ENCODE measurements at regions not wholly inside any gene's neighbourhood (a gene's known extent, or its start where the extent isn't known, plus 50 kb on each side); places are given as distances from the start of the nearest gene placed in this dataset.

GRCh38 chr11:92540096-92540495 is 315.5 kb downstream of the FAT3 start:
- DNase-seq (ENCODE audit: low spot score) = no peak

- DNase-seq (ENCODE audit: low spot score) = no peak
Measured at GRCh38 chr11:92545906-92546471, 321.4 kb downstream of the FAT3 start.

DNA sequence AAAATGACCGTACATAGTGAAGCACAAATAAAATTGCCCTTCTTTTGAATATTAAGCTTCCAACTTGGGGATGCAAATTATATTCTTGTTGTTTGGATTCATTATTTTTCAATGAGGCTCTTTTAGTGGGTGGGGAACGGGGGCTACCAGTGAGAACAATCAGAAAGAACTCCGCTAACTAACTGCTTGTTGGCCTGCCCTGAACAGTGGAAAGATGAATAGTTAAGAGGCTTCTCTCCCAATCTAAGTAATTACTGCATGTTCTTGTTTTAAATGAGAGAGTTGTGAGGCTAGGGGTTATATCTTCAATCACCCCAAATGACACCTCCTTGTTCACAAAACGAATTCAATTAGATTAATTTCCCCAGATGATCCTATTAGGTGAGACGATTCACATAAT is 322.0 kb downstream of the FAT3 start:
- DNase-seq (ENCODE audit: low spot score) = no peak

DNA sequence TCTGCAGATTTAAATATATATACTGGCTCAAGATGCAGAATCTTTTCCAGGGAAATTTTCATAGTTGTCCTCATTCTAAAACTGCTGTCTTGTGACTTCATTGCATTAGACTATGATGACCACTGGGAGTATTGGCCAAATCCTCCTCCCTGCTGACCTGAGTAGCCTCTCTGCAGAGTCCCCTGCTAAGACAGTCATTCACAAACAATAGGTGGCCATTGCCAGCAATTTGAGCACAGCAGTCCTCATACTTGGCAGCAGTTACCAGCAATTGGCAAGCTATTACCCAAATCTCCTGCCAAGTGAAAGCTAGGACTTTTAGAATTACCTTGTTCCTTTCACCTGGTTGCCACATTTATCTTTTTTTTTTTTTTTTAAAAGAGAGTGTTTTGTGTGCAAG is 325.8 kb downstream of the FAT3 start:
- DNase-seq (ENCODE audit: low spot score) = peak; percentile 47

- no peak for DNase-seq (ENCODE audit: low spot score)
Measured at GRCh38 chr11:92550871-92551270, 326.3 kb downstream of the FAT3 start.

GRCh38 chr11:92552942-92553341 is 328.3 kb downstream of the FAT3 start:
- no peak for DNase-seq (ENCODE audit: low spot score)

GRCh38 chr11:92554688-92555087 is 330.1 kb downstream of the FAT3 start:
- DNase-seq (ENCODE audit: low spot score) = no peak

- DNase-seq (ENCODE audit: low spot score) = no peak
Measured at GRCh38 chr11:92556431-92556830, 331.8 kb downstream of the FAT3 start.

DNA sequence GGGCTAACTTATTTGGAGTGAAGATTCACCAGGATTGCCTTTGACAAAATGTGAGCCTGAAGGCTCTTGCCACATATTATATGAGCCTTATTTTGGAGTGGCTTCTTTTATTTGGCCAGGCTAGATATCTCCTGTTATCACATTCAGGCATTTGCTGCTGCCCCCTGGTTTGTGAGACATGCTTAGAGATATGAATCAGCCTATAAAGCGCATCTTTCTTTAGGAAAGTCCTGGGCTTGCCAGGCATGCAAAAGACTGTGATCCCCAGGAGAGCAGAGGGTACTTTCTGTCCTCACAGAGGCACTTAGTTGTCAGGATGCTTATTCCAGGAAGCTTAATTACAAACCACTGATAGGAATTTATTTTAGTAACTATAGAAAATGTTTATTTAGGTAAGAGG is 333.3 kb downstream of the FAT3 start:
- no peak for DNase-seq (ENCODE audit: low spot score)

GRCh38 chr11:92558323-92558722 is 333.7 kb downstream of the FAT3 start:
- no peak for DNase-seq (ENCODE audit: low spot score)

GRCh38 chr11:92569726-92570125 is 345.1 kb downstream of the FAT3 start:
- no peak for DNase-seq (ENCODE audit: low spot score)

DNA sequence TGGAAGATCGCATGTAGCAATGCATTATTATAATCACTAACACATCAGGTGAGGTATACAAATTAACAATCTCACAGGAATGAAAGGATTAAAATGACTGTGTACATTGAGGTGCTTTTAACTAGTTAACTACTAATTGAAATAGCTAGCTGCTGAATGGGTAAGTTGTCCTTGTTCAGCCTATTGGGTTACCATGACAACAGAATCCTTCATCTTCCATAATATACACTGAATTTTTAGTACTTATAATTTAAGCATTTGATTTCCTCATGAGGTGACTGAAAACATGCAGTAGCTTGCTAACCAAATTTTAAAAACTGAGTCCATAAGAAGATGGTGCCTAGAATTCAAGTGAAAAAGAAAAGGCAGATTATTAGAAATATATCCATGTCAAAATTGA is 347.9 kb downstream of the FAT3 start:
- no peak for DNase-seq (ENCODE audit: low spot score)

- no peak for DNase-seq (ENCODE audit: low spot score)
Measured at GRCh38 chr11:92576315-92576714, 351.7 kb downstream of the FAT3 start.

DNA sequence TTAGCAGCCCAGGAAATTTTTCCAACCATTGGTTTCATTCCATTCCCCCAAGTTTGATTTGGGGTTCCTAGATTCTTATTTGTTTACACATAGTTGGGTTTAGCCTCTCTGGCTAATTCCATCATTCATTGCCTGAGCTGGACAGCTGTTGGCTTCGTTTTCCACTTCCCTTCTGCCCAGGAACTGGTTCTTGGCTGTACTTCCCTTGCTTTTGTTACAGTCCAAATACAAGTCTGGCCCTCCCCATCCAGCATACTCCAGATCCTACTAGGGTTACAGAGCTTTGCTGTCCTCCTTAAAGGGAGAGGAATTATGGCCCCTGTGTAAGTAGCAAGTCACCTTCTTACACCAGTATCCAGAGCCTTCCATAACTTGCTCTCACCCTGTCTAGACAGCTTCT is 356.3 kb downstream of the FAT3 start:
- peak; percentile 53 for DNase-seq (ENCODE audit: low spot score)

- DNase-seq (ENCODE audit: low spot score) = peak; percentile 22
Measured at GRCh38 chr11:92588393-92588792, 363.8 kb downstream of the FAT3 start.

- no peak for DNase-seq (ENCODE audit: low spot score)
Measured at GRCh38 chr11:92589512-92589911, 364.9 kb downstream of the FAT3 start.

- no peak for DNase-seq (ENCODE audit: low spot score)
Measured at GRCh38 chr11:92591521-92591920, 366.9 kb downstream of the FAT3 start.

DNA sequence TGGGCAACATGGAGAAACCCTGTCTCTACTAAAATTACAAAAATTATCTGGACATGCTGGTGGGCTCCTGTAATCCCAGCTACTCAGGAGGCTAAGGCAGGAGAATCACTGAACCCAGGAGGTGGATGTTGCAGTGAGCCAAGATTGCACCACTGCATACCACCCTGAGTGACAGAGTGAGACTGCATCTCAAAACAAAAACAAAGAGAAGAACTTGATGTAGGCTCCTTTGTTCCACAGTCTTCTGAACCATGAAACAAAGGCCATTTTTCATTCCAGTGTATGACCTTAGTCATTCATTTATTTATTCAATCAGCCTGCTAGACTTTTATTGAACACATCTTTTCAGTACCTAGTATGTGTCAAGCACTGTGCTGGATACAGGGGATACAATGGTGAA is 369.6 kb downstream of the FAT3 start:
- no peak for DNase-seq (ENCODE audit: low spot score)

- peak; percentile 30 for DNase-seq (ENCODE audit: low spot score)
Measured at GRCh38 chr11:92595052-92595451, 370.4 kb downstream of the FAT3 start.

DNA sequence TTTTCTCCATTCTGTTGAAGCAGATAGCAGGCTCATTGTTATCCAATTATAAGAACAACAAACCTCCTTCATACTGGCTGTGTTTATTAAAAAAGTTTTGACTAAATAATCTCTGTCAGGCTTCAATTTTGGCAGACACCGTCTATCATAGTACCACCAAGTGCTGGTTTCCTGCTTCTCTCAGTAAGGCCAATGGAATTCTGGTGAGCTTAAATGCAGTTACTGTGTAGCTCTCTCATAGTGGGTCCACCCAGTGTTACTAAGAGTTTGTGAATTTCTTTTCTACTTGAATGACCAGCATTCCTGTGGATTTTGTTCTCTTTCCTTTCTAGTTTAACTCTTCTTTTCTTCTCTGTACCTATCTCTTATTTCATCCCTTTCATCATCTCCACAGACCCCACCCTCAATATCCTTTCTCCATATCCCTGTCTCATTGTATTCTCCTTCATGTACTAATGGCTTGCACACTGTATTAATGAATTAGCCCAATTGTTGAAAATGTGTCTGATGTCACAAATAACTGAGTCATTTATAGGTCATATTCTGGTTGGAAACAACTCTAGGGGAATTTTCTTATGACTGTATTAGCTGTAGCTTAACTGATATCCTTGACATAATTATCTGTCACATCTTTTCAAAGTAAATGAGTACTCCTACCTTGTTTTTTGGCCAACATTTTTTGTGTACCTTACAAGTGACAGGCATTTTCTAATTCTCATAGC is 372.1 kb downstream of the FAT3 start:
- no peak for DNase-seq (ENCODE audit: low spot score)

GRCh38 chr11:92601048-92601447 is 368.4 kb upstream of the MTNR1B start:
- no peak for DNase-seq (ENCODE audit: low spot score)

GRCh38 chr11:92605667-92606066 is 363.8 kb upstream of the MTNR1B start:
- peak; percentile 11 for DNase-seq (ENCODE audit: low spot score)

DNA sequence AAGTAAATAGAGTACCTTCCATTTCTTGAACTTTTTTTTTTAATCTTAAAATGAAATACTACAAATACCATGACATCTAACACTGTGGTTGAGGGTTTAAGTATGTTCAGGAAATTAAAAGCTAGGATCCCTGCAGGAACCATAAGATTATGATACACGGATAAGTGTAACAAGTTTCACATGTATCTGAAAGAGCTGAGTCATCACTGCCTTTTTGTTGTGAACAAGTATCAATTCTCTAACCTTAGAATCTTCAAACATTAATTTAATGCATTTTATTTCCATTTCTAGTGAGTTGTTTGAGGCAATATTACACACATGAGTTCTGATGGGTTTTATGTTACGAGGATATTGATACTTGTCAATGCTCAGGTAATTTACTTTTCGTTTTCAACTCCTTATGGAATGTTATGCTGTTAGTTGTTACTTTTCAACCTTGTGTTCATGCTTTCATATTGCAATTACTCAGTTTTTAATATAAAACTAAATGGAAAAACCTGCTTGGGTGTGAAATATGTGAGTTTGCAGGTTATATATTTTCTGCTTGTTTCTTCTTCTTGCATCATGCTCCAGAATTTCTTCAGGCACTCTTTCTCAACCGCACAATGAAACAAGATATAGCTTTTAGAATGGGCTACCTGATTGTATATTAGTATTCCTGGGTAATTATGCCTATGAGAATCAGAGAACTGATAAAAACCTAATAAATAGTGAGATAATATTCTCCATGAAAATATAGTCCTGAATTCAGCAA is 361.3 kb upstream of the MTNR1B start:
- no peak for DNase-seq (ENCODE audit: low spot score)

Measured in Ammon's horn (tissue), 1 donor.